ENCODE measurements at regions not wholly inside any gene's neighbourhood (a gene's known extent, or its start where the extent isn't known, plus 50 kb on each side); places are given as distances from the start of the nearest gene placed in this dataset.

DNA sequence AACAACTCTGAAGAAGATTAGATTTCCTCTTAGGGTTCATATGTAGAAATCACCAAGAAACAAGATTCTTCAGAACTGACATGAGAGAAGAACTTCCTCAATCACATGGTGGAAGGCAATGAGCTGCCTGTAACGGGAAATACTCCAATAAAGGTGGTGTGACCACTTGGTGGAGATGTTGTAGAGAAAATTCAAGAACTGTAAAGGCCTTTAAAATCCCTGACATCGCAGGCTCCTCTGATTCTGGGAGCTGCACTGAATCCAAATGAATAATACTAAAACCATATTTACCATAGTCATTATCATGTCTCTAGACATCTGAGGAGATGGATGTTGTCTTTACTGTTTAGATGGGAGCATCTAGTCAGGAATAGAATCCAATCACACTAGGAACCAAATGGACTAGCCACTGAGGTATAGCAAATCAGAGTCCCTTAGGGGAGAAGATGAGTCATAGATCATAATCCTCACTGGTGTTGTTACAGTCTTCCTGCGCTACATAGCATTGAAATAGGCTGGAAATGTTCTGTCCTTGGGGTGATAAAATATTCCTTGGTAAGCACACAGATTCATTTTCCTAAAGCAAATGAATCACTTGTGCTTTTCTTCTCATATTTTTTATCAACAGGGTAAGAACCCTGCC, 321.6 kb upstream of the TENM4 start:
- peak; percentile 80 for DNase-seq

DNA sequence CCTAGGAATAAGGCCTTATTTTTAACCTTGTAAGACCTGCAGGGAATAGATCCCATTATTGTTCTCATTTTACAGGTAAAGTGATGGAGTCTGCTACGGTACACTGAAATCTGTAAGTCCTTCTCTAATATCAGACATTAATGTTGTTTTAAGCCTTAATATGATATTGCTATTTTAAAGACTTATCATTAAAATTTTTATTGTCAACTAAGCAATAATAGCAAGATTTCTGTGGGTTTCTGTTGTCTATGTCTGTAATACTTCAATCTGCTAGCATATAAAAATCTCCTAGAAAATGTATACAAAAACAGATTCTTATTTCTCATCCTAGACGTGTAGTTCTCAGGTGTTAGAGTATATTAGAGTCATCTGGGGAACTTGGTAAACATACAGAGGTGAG, 317.5 kb upstream of the TENM4 start:
- no peak for DNase-seq

DNA sequence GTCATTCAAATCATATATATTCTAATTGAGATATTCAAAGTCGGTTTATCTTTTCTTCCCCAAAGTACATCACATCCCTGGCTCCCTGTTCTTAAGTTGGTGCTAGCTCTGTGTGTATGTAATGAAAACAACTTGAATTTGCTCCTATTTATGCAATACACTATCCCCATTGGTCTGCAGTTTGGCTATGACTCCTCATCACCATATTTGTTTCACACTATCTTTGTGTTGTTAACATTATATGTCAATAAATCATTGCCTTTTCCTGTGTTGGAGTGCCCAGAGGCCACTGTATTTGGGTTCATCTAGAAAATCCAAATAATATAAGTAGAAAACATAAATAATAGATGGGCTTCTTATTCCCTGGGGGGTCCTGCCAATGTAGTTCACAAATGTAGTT, 306.6 kb upstream of the TENM4 start:
- no peak for DNase-seq

DNA sequence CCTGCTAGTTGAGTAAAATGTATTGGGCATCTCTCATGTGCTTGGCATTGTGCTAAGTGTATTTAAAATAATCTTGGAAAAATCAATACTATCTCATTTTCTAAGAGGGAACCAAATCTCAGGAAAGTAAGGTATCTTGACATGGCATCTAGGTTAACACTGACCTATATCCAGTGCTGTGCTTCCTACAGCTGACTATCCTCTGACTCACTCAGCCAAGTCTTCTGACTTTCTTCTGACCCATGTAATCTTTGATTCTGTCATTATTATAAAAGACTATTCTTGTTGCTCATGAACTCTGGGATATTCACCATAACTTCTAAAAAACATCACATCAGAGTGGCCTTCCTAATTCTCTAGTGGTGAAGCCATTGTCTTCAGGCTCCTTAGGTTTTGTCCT, 304.1 kb upstream of the TENM4 start:
- no peak for DNase-seq

DNA sequence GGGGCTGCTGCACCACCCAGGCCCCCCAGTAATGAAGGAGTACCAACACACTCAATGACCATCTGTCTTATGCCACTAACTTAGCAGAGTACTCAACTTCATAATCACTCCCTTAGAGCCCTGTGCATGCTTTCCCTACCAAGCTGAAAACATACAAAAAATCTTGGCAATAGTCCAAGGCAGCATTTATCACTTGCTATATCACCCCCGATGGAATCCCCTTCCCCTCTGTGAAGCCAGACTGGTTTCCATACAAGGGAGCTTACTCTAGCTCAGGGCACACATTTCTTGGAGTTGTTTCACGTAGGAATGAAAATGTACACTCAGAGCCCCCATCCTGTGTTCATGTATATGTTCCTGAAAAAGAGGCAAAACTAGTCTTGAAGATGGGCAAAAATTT, 301.3 kb upstream of the TENM4 start:
- DNase-seq, result peak; percentile 24

DNA sequence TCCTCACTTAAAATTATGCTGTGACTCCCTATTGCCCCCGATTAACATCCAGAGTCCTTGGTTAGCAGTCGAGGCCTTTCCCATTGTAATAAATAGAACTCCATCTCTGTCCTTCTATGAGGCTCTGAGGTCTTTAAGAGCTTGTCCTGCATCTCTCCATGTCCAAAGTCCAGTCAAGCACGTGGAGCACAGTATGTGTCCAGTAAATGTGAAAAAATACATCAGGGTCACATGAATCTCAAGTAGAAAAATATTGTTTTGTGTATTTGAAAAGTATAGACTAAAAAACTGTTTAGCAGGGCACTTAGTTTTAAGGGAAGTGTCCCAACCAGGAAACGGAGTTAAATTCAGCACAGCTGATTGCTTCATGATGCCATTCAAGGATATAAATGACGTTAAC, 298.8 kb upstream of the TENM4 start:
- DNase-seq, result no peak

DNA sequence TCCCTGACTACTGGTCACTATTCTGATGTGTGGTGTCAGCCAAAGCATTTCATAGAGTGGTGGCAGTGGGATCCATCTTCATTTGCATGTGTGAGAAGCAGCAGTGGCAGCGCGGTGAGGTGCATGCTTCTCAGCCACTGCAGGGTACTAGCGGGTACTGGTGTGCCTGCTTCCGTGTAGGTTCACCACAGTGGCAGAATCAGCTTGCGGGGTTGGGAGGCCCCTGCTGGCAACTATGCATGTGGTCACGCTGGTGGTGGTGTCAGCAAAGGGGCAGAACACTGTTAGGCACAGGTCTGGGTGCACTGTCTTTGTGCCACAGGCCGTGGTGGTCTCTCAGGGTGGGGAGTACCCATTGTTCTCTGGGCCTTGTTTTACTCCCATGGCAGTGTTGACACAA, 286.4 kb upstream of the TENM4 start:
- DNase-seq, result no peak

DNA sequence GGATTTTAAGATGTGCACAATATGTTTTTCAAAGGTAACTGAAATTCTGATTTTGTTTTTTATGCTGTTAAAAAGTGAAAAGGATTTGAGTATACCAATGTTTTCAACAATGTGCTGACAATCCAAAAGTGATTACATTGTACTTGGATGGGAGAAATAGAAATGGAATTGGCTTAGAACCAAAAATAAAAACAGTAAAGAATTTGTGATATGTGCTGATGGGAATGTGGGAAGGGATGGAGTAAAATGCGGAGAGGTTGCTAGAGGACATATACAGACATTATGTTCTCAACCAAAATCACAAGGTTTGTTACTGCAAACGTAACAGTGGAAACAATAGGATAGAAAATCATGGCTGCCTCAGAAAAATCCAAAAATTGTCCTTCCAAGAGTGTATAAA, 279.3 kb upstream of the TENM4 start:
- DNase-seq, result no peak

DNA sequence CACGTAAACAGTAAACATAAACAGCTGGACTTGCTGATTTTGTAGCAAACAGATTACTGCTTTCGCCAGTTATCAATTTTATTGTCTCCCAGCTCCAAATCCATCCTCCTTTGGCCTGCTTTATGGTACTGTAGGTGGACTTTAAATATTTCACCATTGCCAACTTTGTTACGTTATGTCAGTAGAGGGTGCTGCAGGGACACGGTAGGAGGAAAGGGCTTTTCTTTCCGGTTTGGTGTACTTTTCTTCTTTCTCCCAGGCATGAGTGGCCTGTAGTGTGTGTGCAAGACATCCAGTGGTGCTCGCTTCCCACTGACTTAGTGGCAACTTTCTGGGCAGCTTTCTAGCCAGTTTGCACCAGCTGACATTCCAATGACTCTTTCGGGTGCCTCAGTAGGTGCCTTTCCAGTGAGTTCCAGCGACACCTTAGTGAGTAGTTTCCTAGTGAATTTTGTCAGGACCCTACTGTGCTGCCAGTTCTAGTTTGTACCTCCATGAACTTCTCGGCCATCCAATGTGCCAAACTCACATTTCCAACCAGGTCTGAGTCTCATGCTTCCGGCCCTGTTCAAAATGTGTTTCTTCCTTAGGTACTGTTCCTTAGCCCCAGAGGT, 267.6 kb upstream of the TENM4 start:
- peak; percentile 95 for DNase-seq

DNA sequence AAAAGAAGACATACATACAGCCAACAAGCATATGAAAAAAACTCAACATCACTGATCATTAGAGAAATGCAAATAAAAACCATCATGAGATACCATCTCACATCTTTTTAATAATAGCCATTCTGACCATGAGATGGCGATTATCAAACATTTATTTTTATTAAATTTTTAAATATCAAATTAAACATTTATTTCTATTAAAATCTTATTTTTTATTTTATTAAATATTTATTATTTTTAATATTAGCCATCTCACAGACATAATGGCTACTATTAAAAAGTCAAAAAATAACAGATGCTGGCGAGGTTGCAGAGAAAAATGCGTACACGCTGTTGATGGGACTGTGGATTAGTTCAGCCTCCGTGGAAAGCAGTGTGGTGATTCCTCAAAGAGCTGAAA, 264.8 kb upstream of the TENM4 start:
- DNase-seq, result no peak

DNA sequence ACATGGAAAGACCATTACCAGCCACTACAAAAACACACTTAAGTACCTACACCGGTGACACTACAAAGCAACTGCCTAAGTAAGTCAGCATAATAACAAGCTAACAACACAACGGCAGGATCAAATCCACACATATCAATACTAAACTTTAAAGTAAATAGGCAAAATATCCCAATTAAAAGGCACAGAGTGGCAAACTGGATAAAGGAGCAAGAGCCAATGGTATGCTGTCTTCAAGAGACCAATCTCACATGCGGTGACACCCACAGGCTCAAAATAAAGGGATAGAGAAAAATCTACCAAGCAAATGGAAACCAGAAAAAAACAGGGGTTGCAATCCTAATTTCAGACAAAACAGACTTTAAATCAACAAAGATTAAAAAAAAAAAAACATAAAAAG, 261.5 kb upstream of the TENM4 start:
- no peak for DNase-seq

DNA sequence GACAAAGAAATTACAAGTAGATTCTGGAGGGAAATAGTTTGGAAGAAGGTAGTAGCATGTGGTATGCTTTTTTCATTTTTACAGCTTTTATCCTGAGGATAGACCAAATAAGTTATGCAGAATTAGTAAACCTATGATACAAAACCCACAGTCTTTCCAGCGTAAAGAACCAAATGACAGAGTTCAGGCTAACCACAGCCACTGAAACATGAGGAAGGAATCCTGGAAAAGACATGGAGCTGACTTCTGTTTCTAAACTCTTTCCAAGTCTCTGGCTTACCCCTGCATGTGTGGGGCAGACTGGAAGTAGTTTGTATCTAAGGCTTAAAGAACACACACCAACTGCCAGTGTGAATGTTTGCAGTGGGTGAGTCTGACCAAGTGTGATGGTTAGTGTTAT, 258.4 kb upstream of the TENM4 start:
- DNase-seq, result no peak

DNA sequence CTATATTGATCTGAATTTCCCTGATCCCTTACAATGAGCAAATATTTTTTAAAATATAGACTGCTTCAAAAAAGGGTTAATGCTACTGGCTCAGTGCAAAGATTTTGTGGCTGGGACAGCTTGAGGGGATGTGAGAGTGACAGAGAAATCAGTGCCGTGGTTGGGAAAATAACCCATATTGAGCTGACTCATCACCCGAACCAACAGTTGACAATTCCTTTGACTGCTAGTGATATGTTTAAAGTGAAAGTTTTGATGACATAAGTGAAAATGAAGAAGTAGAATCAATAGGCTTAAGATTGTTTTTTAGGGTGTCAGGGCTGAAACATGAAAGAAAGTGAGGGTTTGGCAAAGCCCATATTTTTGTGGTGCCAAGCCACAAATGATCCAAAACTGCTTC, 257.1 kb upstream of the TENM4 start:
- DNase-seq, result no peak

DNA sequence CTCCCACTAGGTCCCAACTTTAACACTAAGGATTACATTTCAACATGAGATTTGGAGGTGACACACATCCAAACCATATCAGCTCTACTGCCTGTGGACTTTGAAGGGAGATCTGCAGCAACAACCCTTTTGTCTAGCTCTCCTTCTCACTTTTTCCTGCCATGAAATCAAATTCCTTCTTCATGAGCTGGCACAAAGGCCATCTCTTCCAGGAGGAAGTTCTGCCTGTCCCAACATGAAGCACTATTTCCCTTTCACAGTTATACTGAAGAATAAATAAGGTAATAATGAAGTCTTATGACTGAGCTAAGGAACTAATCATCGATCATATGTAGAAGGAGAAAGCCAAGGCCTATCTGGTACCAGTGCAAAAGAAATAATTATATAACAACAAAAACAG, 253.5 kb upstream of the TENM4 start:
- no peak for DNase-seq

DNA sequence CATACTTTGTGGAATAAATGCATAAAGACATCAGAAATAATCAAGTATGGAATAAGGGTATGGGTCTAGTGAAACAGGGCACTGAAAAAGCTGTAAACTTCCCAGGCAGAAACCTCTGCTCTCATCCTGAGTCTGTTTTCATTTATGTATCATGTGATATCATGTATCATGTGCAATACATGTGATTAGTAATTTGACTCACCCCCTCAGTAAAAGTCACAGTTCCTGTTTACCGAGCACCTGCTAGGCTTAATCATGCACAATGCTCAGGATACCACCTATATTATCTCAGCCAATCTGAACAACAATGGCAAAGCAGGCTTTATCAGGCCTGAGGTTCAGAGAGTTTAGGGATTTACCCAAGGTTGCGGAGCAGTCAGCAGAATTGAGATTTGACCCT, 250.6 kb upstream of the TENM4 start:
- peak; percentile 51 for DNase-seq

DNA sequence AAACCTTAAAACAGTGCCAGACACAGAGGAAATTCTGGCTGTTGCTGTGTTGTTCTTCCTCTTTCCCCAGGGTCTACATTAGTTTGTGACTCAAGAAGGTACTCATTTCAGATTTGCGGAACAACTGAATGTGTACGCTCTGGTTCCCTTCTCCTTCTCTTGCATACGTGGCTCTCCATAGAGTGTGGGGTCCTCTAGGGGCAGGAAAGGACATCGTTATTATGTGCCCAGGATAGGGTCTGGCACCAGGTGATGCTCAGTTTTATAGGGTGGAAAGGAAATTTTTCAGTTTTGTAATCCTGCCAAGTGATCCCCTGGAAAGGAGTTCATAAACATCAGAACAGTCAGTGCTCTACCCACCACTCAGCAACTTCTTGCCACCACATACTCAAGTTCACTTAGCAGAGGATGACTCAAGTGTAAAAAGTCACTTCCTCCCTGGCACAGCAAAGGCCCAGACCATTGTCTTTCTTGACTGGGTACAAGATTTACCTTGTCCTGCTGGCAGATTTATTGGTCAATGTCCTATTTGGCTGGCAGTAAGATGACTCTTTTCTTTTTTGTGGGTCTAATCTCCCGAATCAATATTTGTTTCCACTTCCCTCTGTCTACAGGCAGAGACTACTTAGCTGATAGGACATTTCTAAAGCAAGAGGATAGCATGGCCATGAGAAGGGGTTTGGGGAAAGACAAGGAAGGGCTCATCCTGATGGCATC, 246.0 kb upstream of the TENM4 start:
- DNase-seq, result peak; percentile 31

DNA sequence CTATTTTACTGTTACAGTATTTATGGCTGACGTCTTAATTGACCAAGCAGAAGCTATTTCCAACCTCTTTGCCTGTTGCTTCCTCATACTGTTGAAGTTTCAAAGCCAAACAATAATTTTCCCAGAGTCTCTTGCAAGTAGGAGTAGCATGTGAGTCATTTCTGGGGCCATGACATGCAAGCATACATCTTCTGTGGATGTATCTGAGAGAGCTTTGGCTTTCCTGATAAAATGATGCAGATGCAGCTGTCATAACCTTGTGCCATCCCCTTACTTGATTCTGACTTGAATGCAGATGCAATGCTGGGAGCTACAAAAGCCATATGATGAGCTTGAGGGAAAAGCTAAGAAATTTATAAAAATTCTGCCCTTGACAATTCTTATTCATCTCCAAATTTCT, 243.1 kb upstream of the TENM4 start:
- no peak for DNase-seq

DNA sequence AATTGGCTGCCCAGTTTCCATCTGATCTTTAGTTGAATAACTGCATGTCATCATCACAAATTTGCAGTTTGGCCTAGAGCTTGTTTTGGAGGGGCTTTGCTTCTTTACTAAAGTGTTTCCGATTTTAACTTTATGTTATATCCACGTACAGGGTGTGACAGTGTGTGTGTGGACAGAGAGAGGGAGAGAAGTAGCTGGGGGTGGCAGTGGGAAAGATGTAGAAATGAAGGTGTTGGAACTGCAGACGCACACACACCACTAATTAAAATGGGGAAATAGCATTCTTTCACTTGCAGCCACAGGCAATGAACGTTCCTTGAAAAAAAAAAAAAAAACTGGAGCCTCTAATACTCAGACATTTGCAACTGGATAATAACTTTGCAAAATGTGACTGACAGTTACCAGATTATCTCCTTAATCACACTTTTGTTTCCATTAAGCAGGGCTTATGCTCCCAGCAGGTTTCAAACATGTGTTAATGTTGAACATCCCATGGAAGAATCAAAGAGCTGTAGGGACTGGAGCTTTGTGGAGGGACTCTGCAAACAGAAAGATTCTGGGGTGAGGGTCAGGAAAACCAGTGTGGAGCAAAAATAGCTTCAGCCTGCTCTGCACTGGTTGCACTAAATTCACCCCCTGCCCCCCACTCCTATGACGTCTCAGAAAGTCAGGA, 238.1 kb upstream of the TENM4 start:
- DNase-seq, result no peak

DNA sequence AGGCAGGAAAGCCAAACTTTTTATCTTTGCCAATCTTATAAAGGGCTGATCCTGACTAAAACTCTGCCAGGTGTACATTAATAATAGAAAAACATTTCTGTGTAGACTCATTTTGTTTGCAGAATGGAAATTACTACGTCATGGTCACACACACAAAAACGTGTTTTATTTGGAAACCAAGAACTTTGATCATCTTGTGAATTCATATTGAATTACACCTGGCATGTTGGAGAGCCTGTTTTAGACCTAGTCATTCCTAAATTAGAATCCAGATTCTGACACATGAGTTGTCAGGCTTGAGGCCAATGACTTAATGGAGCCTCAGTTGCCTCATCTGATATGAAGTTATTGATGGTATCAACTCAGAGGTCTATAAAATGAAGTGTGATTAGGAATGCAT, 235.6 kb upstream of the TENM4 start:
- DNase-seq, result peak; percentile 22

DNA sequence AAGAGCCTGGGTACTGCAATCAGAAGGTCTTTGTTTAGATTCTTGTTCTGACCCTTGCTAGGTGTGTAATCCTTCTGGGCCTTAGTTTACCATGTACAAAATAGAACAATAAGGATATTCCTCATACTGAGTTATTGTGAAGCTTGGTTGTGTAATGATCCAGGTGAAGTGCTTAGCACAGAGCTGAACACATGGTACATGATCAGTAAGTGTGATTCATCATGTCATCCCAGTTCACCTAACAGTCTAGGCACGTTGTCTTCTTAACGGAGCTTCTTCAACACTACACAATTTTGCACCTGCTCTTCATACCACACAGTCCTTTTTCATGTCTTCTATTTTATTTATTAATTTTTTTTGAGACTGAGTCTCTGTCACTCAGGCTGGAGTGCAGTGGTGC, 234.3 kb upstream of the TENM4 start:
- no peak for DNase-seq

DNA sequence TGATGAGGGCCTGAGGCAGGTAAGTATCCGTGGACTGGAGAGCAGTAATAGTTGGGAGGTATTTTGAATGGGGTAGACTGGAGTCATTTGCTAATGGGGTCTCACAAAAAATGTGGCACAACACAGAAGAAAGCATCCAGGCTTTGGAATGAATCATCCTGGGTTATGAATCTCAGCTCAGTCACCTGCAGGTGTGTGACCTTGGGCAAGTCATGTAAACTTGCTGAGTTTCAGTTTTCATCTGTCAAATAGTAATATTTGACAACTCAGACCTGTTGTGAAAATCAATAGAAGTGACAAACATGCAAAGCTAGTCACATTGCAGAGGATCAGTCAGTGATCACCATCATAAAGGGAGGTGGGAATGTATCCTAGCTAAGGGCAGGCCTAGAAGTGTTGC, 232.0 kb upstream of the TENM4 start:
- DNase-seq, result no peak

DNA sequence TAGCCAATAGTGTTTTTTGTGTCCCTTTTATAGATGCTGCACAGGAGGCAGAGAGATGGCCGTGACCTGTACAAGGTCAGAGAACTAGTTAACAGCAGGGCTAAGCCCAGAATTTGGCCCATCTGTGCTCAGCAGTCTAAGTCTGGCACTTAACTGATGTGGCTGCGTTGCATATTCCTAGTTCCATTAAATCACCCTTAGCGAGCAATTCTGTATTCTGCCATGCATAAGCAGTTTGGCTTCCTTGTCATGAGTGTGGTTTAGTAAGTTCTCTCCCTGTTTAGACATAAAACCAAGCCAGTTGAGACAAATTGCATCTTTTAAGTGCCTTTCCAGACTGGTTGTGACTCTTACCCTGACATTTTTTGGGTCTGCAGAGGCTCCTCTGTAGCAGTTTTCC, 230.6 kb upstream of the TENM4 start:
- DNase-seq, result no peak

DNA sequence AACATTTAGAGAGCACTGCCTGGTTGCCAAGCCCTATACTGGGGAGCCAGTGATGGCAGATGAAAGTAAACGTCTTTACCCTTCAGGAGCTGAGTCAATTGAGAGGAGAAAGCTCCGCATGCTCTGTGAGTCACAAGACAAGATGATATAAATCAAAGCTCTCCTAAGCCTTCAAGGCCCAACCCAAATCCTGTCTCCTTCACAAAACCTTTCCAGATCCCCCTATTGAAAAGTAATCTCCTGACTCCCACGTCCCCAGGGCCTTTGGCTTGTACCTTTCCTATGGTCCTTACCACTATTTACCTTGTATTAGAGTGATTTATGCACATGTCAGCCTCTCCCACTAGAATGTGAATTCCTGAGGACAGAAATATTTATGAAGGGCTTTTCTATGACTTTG, 230.1 kb upstream of the TENM4 start:
- DNase-seq, result no peak

DNA sequence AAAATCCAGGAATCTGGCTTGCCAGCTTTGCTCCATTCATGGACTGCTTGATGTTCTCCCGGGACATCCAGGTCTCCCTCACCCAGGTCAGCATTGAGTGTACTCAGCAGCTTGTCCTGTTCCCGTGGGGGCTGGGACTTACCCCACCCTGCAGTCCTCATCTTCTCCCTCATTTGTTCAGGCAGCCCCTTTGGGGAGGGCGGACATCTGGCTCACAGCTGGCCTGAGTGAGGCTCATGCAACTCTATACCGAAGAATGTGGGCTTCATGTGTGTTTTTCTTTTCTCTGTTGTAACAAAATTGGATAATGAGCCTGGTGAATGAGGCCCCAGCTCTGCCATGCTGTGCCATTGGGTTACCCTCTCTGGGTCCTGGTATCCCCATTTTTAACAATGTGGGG, 227.7 kb upstream of the TENM4 start:
- DNase-seq, result no peak

Data from DMS53 (cell line).